ENCODE measurements at regions not wholly inside any gene's neighbourhood (a gene's known extent, or its start where the extent isn't known, plus 50 kb on each side); places are given as distances from the start of the nearest gene placed in this dataset.

- DNase-seq (ENCODE audit: extremely low read depth, low read depth): no peak
These were observed 58.4 kb upstream of the TNS3 start for GRCh38 chr7:47640265-47640664.

DNA sequence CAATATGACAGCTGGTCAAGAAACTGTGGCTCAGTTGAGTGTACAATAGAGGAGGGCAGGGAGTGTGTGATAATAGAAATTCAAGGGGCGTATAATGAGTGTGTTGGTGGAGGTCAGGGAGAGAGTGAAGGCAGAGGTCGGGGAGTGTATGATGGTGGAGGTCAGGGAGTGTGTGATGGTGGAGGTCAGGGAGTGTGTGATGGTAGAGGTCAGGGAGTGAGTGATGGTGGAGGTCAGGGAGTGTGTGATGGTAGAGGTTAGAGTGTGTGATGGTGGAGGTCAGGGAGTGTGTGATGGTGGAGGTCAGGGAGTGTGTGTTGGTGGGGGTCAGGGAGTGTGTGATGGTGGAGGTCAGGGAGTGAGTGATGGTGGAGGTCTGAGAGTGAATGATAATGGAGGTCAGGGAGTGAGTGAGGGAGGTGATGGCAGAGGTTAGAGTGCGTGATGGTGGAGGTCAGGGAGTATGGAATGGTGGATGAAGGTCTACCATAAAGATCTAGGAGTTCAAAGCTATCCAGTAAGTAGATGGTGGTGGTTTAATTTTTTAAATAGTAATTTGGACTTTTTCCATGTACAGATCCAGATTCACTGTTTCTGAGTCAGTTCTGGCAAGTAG, 57.7 kb upstream of the TNS3 start:
- no peak for DNase-seq (ENCODE audit: extremely low read depth, low read depth)

DNA sequence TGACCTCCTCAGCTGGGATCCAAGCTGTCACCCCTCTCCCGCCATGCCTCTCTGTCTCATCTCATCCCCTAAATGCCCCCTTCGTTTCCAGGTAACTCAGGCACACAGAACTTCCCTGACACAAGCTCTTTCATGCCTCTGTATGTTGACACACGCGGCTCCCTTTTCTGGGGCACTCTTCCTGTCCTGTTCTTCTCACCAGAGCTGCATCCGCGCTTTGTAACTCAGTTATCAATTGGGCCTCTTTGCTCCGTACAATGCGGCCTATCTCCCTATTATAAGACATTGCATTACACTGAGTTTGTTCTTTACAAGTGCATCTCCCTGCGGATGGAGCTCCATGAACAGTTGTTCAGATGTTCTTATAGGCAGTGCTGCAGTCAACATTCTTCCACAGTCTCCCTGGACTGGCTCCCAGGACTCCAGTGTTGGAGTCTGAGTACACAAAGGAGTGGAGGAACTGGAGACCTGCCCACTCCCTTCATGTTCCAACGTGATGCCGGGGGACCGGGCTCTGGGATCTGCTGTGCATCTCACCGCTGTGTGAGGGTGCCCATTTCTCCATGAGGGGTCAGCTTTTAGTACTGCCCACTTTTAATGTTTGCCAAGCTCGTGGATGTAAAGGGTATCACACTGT, 56.9 kb upstream of the TNS3 start:
- no peak for DNase-seq (ENCODE audit: extremely low read depth, low read depth)

DNA sequence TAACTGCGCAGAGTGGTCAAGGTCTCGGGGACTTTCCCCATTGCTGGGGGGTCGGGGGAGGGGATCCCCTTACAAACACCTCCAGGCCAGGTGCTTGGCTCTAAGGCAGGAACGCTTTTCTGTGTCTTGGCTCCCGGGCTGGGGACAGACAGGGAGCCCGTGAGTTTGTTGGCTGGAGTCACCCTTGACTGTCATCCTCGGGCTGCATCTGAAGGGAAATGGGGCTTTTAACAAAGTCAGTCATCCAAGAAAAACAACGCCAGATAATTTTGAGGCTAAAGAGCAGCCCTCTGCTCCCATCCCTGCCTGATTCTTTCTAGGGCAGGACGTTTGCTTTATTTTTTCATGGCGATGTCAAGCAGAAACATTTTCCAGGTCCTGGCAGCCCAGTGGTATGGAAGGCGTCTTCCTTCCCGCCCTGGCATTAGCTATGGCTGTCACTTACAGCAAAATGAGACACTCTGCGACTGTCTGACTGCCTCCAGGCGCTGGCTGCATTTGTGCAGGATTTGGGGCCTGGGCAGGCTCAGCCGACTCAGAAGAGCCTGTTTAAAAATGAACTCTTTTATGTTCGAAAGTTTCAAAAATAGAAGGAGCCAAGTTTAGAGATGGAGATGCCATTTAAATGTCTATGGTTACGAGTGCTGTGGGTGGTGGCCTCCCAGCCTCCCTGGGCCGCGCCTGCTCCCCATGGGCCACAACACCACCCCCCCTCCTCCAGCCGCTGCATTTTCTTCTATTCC, 54.7 kb upstream of the TNS3 start:
- DNase-seq (ENCODE audit: extremely low read depth, low read depth): no peak

- DNase-seq (ENCODE audit: extremely low read depth, low read depth): no peak
These were observed 54.1 kb upstream of the TNS3 start for GRCh38 chr7:47636081-47636432.

DNA sequence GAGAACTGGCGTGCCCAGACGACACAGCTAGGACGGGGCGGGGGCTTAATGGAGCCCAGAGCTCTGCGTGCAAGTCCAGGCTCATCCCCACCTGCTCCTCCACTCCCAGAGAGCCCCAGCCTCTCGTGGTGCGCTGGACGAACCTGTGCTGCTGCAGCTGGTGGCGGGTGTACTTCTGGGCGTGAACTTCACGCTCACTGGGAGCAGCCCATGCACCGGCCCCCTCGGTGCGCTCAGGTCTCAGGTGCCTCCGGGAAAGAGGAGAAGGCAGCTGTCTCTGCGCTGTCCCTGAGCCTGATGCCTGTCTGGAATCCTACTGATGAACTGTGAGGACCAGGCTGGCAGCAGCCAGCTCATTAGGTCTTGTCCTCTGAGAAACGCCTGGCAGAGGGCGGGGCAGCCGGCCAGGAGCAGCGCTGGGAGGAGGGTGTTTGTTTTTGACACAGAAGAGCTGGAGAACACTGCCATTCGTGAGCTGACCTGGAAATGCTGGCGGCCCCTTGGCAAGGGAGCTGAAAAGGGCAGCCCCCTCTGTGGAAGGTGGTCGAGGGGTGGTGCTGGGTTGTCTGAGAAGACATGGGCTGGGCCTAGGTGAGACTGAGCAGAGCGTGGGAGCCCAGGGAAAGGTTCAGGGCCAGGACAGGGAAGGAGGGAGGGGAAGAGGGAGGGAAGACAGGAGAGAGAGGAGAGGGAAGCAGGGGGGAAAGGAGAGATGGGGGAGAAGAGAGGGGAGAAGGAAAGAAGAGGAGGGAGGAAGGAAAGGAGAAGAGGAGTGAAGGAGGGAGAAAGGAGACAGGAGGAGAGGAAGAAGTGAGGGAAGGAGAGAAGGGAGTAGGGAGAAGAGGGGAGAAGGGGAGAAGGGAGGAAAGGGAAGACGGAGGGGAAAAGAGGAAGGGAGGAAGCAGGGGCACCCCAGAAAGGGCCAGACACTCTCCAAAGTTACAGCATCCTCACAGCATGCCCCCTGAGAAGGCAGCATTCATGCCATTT, 53.5 kb upstream of the TNS3 start:
- peak; percentile 30 for DNase-seq (ENCODE audit: extremely low read depth, low read depth)

DNA sequence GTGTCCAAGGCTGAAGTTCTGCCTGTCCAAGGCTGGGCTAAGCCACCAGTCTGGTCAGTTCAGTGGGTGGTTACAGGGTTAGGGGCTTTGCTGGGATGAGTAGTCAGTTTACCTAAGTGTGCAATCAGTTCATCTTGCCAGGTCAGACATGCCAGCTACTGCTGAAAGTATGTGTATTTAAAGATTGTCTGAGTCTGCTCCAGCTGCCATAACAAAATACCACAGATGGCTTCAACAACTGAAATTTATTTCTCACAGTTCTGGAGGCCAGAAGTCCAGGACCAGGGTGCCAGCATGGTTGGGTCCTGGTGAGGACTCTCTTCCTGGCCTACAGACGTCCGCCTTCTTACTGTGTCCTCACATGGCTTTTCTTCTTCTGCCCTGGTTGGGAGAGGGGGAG, 52.4 kb upstream of the TNS3 start:
- no peak for DNase-seq (ENCODE audit: extremely low read depth, low read depth)

GRCh38 chr7:47633134-47633533, 51.2 kb upstream of the TNS3 start:
- no peak for DNase-seq (ENCODE audit: extremely low read depth, low read depth)
